HG02885 (cell line): ENCODE measurements at regions not wholly inside any gene's neighbourhood (a gene's known extent, or its start where the extent isn't known, plus 50 kb on each side); places are given as distances from the start of the nearest gene placed in this dataset.

Experiments used
- ATAC-seq: cut with Tn5 transposase; IDR thresholded peaks from one replicate; pipeline ENCODE4 v1.9.1; 2021; ENCODE audit warnings: mild to moderate bottlenecking; ENCODE audit not compliant: unreplicated experiment, poor library complexity

GRCh38 chr1:67948151-67949080 lies 102.0 kb downstream of the DIRAS3 start:
- no peak for ATAC-seq

DNA sequence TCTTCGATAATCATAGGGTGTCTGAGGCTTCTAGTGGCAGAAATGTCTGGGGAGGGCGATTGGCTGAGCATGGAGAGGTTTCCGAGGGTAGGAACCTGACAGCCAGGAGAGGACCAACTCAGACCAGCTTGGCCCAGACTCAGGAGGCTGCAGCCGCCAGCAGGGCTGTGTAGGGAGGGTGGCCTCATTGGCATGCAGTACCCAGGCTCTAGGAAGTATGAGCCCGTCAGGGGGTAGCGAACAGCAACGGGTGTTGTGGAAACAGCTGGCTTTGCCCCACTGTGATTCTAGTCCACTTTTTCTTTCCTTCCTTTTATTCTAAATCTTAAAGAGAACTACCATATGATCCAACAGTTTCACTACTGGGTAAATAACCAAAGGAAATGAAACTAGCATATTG lies 103.3 kb downstream of the DIRAS3 start:
- no peak for ATAC-seq

DNA sequence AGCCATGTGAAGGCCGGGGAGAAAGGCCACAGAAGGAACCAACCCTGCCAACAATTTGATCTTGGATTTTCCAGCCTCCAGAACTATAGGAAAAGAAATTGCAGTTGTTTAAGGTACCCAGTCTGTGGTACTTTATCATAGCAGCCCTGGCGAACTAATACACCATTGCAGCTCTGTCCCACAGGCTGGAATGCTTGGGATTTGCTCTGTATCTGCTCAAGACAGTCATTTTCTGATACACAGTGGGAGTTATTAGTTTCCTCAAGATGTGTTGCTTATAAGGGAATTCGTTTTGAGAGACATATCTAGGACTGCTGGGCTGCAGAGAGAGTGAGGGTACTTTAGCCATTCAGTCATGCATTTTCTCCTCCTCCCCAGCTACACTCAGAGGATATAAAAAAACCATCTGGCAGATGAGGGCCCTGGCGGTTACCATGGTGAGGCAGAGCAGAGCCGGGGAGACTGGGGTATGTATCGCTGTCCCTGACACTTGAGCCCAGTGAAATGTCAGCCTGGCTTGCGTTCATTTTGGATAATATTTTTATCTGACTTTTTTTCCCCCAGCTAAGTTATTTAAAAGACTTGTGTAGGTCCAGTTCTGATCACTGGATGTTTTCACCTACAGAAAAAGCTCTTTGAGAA lies 104.6 kb downstream of the DIRAS3 start:
- no peak for ATAC-seq

GRCh38 chr1:67942274-67942673 lies 108.2 kb downstream of the DIRAS3 start:
- no peak for ATAC-seq

DNA sequence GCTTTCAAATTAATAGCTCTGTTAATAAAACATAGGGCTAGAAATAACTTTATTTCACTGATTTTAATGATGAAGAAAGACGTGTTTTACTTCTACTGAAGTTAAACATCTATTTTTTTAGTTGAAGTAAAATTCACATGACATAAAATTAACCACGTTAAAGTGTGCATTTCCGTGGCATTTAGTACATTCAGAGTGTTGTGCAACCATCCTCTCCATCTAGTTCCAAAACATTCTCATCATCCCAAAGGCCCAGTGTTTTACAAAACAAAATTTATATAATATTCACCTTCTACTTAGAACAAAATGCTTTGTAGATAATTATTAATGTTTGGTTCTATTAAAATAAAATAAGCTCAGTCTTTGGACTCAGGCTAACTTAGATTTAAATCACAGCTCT lies 108.5 kb upstream of the GNG12 start:
- ATAC-seq = no peak

GRCh38 chr1:67941155-67941554 lies 107.9 kb upstream of the GNG12 start:
- no peak for ATAC-seq

DNA sequence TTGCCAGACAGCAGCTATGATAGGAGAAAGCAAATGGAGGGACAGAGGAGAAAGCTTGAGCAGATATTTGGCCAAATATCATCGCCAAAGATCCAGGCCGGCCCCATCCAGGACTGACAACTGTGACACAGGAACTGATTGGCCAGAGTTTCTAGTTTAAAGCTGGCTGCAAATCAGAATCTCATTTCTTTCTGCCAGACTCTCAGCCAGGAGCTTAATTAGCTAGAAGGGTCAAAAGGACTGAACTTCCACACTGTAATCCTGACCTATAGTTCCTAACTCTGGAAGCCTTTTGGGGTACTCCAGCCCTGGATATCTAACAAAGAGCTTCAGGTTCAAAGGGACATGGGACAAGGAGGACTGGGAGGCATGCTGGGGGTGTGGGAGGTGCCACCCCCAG lies 106.7 kb upstream of the GNG12 start:
- ATAC-seq = no peak

- no peak for ATAC-seq
Observed at GRCh38 chr1:67939186-67939743, 106.0 kb upstream of the GNG12 start.

DNA sequence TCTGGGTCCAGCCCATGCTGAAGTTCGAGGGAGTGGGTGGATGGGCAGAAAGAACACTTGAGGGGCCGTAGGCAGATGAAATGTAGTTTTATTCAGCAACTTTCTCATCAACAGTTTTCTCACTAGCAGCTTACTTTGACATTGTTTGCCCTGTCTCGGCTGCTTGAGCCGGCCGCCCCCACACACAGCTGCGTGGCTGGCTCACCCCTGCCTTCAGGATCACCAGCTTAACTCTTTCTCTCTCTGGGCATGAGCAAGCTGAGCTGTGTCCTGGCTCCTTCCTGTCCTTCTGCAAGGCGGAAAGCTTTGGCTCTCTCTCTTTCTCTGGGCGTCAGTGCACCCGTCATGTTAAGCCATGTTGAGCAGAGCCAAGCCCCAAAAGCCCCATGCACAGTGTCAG lies 104.4 kb upstream of the GNG12 start:
- ATAC-seq = no peak

DNA sequence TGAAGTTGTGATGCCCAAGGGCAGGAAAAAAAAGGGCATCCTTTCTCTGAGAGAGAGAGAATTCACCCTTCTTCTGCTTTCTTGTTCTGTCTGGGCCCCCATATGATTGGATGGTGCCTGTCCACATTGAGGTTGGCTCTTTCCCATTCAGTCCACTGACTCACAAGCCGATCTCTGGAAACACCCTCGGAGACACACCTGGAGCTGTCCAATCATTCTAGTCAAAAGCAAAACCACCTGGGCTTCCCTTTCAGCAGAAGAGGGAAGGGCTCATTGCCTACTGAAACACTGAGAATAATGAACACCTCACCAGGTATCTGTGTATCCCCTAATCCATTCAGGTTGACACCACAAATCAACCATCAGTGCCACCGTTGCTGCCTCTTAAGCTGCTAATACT lies 103.7 kb upstream of the GNG12 start:
- no peak for ATAC-seq

GRCh38 chr1:67935560-67935959 lies 102.3 kb upstream of the GNG12 start:
- ATAC-seq = no peak

DNA sequence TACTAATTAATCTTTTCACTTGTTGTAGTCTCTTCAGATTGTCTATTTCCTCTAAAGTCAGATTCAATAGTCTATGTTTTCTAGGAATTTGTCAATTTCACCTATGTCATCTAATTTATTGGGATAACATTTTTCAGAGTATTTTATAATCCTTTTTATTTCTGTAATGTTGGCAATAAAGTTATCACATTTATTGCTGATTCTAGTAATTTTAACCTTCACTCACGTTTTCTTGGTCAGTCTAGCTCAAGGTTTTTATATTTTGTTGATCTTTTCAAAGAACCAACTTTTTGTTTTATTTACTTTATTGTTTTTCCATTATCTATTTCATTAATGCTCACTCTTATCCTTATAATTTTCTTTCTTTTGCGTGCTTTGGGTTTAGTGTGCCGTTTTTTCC lies 97.9 kb upstream of the GNG12 start:
- ATAC-seq = no peak

DNA sequence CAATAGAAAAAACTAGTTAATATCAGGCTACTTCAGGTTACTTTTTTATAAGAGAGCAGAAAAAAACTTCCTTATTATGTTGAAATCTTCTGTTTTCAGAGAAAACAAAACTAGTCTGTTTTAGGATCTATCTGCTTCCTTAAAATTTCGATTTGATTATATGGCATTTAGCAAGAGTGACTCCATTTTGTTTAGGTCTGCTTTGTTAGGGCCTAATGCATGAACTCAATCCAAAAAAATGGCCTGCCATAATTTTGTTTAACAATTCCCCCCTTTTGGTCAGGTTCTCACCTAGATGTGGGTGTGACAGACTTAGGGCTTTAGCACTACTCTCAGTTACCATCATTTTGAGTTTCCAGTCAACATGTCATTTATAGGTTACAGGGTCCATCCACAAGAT lies 89.8 kb upstream of the GNG12 start:
- no peak for ATAC-seq

DNA sequence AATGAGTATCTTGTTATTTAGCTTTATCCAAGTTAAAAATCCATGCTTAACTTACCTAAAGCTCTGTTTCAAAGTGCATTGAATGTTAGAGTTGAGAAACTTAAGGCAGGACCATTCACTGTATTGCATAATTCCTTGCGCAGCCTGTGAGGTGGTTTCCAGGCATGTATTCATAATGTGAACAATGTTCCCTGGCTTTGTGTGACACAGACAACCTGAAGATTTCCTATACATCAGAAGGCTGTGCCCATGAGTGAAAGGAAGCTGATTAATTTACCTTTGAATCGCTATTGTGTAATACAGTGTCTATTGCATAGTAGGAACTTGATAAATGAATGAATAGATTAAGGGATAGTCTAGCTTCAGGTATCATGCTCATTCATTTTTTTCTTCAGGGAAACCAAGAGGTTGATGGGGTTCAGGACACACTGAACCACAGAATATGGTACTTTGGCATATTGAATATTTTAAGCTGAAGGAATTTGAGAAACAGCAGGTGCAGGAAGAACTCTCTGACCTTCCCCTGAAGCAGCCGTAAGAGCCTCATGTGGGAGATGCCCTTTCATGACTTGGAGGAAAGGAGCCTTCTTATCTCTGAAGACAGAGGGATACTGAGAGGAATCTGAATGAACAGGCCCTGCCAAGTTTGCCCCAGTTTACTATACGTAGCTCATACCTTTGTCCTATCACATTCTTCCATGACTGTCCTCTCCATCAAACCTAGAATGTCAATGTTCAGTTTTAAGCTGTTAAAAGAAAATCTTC lies 88.6 kb upstream of the GNG12 start:
- ATAC-seq = no peak

DNA sequence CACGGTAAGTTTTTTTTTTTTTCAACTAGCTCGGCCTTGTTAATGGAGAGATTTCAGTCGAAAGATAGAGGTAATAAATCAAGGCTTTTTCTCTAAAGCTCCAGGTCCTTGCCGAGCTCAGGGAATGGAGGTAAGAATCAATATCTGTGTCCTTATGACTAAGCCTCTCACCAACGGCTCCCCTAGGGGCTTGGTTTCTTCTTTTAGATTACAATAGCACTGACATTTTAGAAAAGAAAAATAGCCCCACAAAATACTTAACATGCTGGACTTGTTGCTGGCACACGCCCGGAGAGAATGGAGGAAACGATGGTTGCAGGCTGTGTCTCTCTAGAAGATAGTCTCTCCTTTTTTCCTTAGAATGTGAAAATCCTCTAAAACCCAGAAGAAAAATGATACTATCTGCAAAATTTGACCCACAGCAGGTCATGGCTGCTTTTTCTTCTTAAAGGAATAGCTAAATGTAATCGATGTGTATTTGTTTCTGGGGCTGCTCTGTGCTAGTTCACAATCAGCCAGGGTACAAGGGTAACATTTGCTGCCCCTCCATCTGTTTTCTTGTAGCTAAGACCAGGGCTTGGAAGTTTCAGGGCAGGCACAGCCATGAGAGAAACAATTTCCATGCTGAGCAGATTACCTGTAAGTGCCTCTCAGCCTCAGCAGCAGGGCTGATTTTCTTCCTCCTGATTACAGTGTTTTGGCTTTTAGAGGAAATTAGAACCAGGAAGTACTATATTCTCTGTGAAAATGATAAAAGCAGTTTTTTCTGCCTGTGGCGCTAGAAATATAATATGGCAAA lies 86.2 kb upstream of the GNG12 start:
- no peak for ATAC-seq

GRCh38 chr1:67918067-67918466 lies 84.8 kb upstream of the GNG12 start:
- no peak for ATAC-seq

- no peak for ATAC-seq
Observed at GRCh38 chr1:67917006-67917405, 83.7 kb upstream of the GNG12 start.

GRCh38 chr1:67916140-67916886 lies 83.0 kb upstream of the GNG12 start:
- no peak for ATAC-seq

DNA sequence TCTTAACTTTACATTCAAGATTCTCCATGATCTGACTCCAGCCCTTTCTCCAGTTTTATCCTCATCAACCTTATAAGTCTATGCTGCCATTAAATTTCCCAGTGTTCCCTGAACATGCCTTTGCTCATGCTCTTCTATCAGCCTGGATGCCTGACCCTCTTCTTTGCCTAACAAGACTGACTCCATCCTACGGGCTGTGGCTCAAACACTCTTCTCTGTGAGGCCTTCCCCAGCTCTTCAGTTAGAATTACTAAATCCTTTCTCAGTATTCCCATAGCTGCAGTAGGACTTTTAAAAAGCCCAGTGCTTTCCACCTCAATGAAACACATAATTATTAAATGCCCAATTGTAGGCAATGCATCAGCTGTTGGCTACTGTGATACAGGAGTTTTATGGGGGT lies 76.5 kb upstream of the GNG12 start:
- no peak for ATAC-seq
